ENCODE measurements at regions not wholly inside any gene's neighbourhood (a gene's known extent, or its start where the extent isn't known, plus 50 kb on each side); places are given as distances from the start of the nearest gene placed in this dataset.
"Not testable (repeated sequence)": the region's sequence is repeated elsewhere in the genome, so short reads cannot be mapped to it uniquely, and the experiment has no call there.

- H3K4me3 ChIP-seq (ENCODE audit: low read depth, poor library complexity, severe bottlenecking); intact Hi-C loops (cut with DNase I; ENCODE audit: low total_unique reads); DNase-seq (ENCODE audit: low spot score in 2 of 2): not testable (repeated sequence)
- WGBS, 2 donors = 44 to 53% methylated on average over 2 of the region's 3 CpGs
Observed at GRCh38 chr2:87449462-87449980, 298.4 kb upstream of the PLGLB2 start.

GRCh38 chr2:87452193-87452592, 295.7 kb upstream of the PLGLB2 start:
- H3K4me3 ChIP-seq (ENCODE audit: low read depth, poor library complexity, severe bottlenecking); intact Hi-C loops (cut with DNase I; ENCODE audit: low total_unique reads); DNase-seq (ENCODE audit: low spot score in 2 of 2): not testable (repeated sequence)
- 77 to 83% methylated on average over 4 of the region's 4 CpGs for WGBS, 2 donors

- DNase-seq (ENCODE audit: low spot score in 2 of 2); H3K4me3 ChIP-seq (ENCODE audit: low read depth, poor library complexity, severe bottlenecking); intact Hi-C loops (cut with DNase I; ENCODE audit: low total_unique reads): not testable (repeated sequence)
- WGBS, 2 donors = 33 to 47% methylated on average over 1 of the region's 1 CpG
Observed at GRCh38 chr2:87452861-87453260, 295.0 kb upstream of the PLGLB2 start.

- 54 to 56% methylated on average over 1 of the region's 1 CpG for WGBS, 2 donors
- H3K4me3 ChIP-seq (ENCODE audit: low read depth, poor library complexity, severe bottlenecking); DNase-seq (ENCODE audit: low spot score in 2 of 2); intact Hi-C loops (cut with DNase I; ENCODE audit: low total_unique reads): not testable (repeated sequence)
Observed at GRCh38 chr2:87453965-87454364, 293.9 kb upstream of the PLGLB2 start.

GRCh38 chr2:87454421-87454820, 293.5 kb upstream of the PLGLB2 start:
- 37 to 52% methylated on average over 2 of the region's 2 CpGs for WGBS, 2 donors
- H3K4me3 ChIP-seq (ENCODE audit: low read depth, poor library complexity, severe bottlenecking); DNase-seq (ENCODE audit: low spot score in 2 of 2); intact Hi-C loops (cut with DNase I; ENCODE audit: low total_unique reads): not testable (repeated sequence)

- DNase-seq (ENCODE audit: low spot score in 2 of 2); intact Hi-C loops (cut with DNase I; ENCODE audit: low total_unique reads): not testable (repeated sequence)
Observed at GRCh38 chr2:87455209-87455853, 292.6 kb upstream of the PLGLB2 start.

GRCh38 chr2:87455854-87456249, 292.0 kb upstream of the PLGLB2 start:
- intact Hi-C loops (cut with DNase I; ENCODE audit: low total_unique reads); DNase-seq (ENCODE audit: low spot score in 2 of 2); H3K4me3 ChIP-seq (ENCODE audit: low read depth, poor library complexity, severe bottlenecking): not testable (repeated sequence)
- WGBS, 2 donors = 12% methylated on average over 3 of the region's 9 CpGs; no CpG with 5 or more reads in 1 of the 2 donors

More at GRCh38 chr2:87455209-87455853, 292.6 kb upstream of the PLGLB2 start:
- WGBS, 2 donors = 0 to 5% methylated on average over 4 to 9 of the region's 13 CpGs
- H3K4me3 ChIP-seq (ENCODE audit: low read depth, poor library complexity, severe bottlenecking) = not testable (repeated sequence)

GRCh38 chr2:87456477-87457128, 291.3 kb upstream of the PLGLB2 start:
- DNase-seq (ENCODE audit: low spot score in 2 of 2); H3K4me3 ChIP-seq (ENCODE audit: low read depth, poor library complexity, severe bottlenecking); intact Hi-C loops (cut with DNase I; ENCODE audit: low total_unique reads): not testable (repeated sequence)
- WGBS, 2 donors = 18 to 32% methylated on average over 5 to 6 of the region's 17 CpGs

GRCh38 chr2:87457129-87457499, 290.8 kb upstream of the PLGLB2 start:
- DNase-seq (ENCODE audit: low spot score in 2 of 2); intact Hi-C loops (cut with DNase I; ENCODE audit: low total_unique reads); H3K4me3 ChIP-seq (ENCODE audit: low read depth, poor library complexity, severe bottlenecking): not testable (repeated sequence)
- WGBS, 2 donors = no CpG with 5 or more reads among the region's 8 CpGs

- whole genome bisulfite sequencing, 2 donors = no CpG with 5 or more reads among the region's 3 CpGs
- H3K4me3 ChIP-seq (ENCODE audit: low read depth, poor library complexity, severe bottlenecking); intact Hi-C loops (cut with DNase I; ENCODE audit: low total_unique reads); DNase-seq (ENCODE audit: low spot score in 2 of 2): not testable (repeated sequence)
Observed at GRCh38 chr2:87458938-87459337, 288.9 kb upstream of the PLGLB2 start.

GRCh38 chr2:87460104-87460503, 287.8 kb upstream of the PLGLB2 start:
- H3K4me3 ChIP-seq (ENCODE audit: low read depth, poor library complexity, severe bottlenecking); DNase-seq (ENCODE audit: low spot score in 2 of 2); intact Hi-C loops (cut with DNase I; ENCODE audit: low total_unique reads): not testable (repeated sequence)
- WGBS, 2 donors = 80% methylated on average over 1 of the region's 2 CpGs; no CpG with 5 or more reads in 1 of the 2 donors

- intact Hi-C loops (cut with DNase I; ENCODE audit: low total_unique reads); DNase-seq (ENCODE audit: low spot score in 2 of 2); H3K4me3 ChIP-seq (ENCODE audit: low read depth, poor library complexity, severe bottlenecking): not testable (repeated sequence)
- no CpG with 5 or more reads among the region's 1 CpG for WGBS, 2 donors
Observed at GRCh38 chr2:87460662-87461061, 287.2 kb upstream of the PLGLB2 start.

- H3K4me3 ChIP-seq (ENCODE audit: low read depth, poor library complexity, severe bottlenecking); DNase-seq (ENCODE audit: low spot score in 2 of 2); intact Hi-C loops (cut with DNase I; ENCODE audit: low total_unique reads): not testable (repeated sequence)
- 89 to 98% methylated on average over 3 to 4 of the region's 4 CpGs for WGBS, 2 donors
Observed at GRCh38 chr2:87461671-87462070, 286.2 kb upstream of the PLGLB2 start.

- H3K4me3 ChIP-seq (ENCODE audit: low read depth, poor library complexity, severe bottlenecking); intact Hi-C loops (cut with DNase I; ENCODE audit: low total_unique reads); DNase-seq (ENCODE audit: low spot score in 2 of 2): not testable (repeated sequence)
- WGBS, 2 donors = 67 to 83% methylated on average over 1 of the region's 2 CpGs
Observed at GRCh38 chr2:87464219-87464618, 283.7 kb upstream of the PLGLB2 start.

- 67 to 85% methylated on average over 2 to 3 of the region's 3 CpGs for WGBS, 2 donors
Observed at GRCh38 chr2:87465730-87466129, 282.2 kb upstream of the PLGLB2 start.

More at GRCh38 chr2:87465730-87466129, 282.2 kb upstream of the PLGLB2 start:
- DNase-seq (ENCODE audit: low spot score in 2 of 2); intact Hi-C loops (cut with DNase I; ENCODE audit: low total_unique reads); H3K4me3 ChIP-seq (ENCODE audit: low read depth, poor library complexity, severe bottlenecking): not testable (repeated sequence)

All from lower leg skin (tissue), 3 donors.